ENCODE measurements at regions not wholly inside any gene's neighbourhood (a gene's known extent, or its start where the extent isn't known, plus 50 kb on each side); places are given as distances from the start of the nearest gene placed in this dataset.

DNA sequence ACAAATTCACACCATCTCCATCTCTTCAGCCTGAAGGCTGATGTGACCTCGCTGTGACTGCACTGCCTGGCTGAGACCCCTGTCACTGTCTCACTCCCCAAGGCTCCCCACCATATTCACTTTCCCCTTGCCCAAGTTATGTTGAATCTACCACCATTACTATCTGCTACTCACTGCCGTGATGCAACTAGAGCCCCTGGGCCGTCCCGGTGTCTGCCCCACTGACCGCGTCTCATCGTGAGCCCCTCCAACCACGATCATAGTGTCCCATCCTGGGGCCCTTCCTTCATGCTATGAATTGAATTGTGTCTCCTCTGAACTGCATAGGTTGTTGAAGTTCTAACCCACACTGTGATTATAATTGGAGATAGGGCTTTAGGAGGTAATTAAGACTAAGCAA, 71.9 kb upstream of the CHST15 start:
- no peak overlapping the region for H3K4me3 ChIP-seq (ENCODE audit: low read length)
- no peak for DNase-seq (ENCODE audit: low read depth)
- TF ChIP-seq, protein P1, sequence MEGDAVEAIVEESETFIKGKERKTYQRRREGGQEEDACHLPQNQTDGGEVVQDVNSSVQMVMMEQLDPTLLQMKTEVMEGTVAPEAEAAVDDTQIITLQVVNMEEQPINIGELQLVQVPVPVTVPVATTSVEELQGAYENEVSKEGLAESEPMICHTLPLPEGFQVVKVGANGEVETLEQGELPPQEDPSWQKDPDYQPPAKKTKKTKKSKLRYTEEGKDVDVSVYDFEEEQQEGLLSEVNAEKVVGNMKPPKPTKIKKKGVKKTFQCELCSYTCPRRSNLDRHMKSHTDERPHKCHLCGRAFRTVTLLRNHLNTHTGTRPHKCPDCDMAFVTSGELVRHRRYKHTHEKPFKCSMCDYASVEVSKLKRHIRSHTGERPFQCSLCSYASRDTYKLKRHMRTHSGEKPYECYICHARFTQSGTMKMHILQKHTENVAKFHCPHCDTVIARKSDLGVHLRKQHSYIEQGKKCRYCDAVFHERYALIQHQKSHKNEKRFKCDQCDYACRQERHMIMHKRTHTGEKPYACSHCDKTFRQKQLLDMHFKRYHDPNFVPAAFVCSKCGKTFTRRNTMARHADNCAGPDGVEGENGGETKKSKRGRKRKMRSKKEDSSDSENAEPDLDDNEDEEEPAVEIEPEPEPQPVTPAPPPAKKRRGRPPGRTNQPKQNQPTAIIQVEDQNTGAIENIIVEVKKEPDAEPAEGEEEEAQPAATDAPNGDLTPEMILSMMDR (conservative IDR thresholded peaks at IDR 0.05; ENCODE audit: low read depth, low read length), result no peak

DNA sequence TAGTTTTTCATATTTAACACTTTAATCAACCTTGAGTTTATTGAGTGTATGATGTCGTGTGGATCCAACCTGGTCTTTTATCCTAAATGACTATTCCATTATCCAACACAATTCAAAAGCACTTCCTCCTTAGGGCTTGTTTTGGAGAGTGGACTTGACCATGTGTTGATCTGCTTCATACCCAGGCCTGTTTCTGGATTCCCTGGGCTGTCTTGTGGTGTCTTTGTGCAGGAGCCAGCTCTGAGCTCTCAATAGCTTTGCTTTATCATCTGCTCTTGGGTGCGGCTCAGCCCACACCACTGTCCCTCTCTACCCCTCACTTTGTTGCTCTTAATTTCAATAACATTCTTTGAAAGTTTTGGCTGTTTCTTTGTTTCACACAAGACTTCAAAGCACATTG, 70.9 kb upstream of the CHST15 start:
- TF ChIP-seq, protein P1 (conservative IDR thresholded peaks at IDR 0.05; ENCODE audit: low read depth, low read length), result no peak

DNA sequence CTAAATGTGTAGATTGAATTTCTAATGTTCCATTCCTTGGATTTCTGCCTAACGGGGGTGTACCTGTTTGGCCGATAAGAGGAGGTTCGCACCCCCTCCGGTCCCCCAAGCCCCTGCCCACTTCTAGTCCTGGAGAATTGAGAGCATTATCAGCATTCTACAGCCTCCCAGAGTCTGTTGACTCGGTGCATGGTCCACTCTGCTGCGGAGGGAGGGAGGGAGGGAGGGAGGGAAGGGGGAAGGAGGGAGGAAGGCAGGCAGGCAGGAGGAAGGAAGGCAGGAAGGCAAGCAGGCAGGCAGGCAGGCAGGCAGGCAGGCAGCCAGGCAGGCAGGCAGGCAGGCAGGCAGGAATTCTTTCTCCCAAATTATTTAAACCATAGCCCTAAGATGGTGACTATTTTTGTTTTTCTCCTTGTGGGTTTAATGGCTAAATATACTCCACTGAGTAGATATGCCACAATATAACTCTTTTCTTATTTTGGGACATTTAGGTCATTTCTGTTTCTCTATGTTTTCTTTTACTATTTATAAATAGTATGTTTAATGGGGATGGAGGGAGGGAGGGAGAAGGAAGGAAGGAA, 69.5 kb upstream of the CHST15 start:
- DNase-seq (ENCODE audit: low read depth), result no peak
- H3K4me3 ChIP-seq (ENCODE audit: low read length), result no peak overlapping the region
- TF ChIP-seq, protein P1 (conservative IDR thresholded peaks at IDR 0.05; ENCODE audit: low read depth, low read length), result no peak

More for the DNA sequence above, 70.9 kb upstream of the CHST15 start:
- no peak for DNase-seq (ENCODE audit: low read depth)
- no peak overlapping the region for H3K4me3 ChIP-seq (ENCODE audit: low read length)

DNA sequence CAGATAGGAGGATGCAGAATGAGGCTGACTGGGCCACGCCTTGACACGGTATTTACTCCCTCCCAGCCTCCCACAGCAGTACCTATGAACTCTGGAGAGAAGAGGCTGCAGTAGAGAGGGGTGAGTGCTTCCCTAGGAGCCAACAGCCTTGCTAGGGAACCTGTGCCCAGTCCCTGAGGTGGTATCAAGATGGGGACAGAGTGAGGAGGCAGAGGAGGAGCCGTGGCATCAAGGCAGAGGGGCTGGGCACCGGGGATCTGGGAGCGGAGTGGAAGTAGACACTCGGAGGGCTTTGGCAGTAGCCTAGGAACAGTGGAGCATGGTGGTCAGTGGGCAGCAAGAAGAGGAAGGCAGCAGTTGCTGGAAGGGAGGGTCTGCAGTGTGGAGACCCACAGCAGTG, 68.7 kb upstream of the CHST15 start:
- TF ChIP-seq, protein P1 (conservative IDR thresholded peaks at IDR 0.05; ENCODE audit: low read depth, low read length), result no peak
- H3K4me3 ChIP-seq (ENCODE audit: low read length), result no peak overlapping the region
- no peak for DNase-seq (ENCODE audit: low read depth)

DNA sequence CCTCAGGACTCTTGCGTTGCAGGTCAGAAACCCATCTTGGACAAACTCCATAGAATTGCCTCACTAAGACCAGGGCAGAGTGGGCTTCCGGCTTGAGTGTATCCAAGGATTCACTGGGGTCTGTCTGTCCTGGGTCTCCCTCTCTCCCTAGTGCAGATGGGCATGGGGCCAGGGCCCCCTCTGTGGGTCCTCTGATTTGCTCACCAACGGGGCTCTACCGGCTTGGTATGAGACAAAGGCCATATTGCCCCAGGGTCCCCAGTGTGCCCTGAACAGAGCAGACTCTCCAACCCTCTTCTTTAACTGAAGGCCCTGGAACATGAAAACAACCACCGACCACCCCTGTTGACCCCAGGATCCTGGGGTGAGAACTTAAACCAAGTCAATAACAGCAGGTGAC, 68.2 kb upstream of the CHST15 start:
- no peak overlapping the region for H3K4me3 ChIP-seq (ENCODE audit: low read length)
- no peak for DNase-seq (ENCODE audit: low read depth)
- TF ChIP-seq, protein P1 (conservative IDR thresholded peaks at IDR 0.05; ENCODE audit: low read depth, low read length), result no peak

DNA sequence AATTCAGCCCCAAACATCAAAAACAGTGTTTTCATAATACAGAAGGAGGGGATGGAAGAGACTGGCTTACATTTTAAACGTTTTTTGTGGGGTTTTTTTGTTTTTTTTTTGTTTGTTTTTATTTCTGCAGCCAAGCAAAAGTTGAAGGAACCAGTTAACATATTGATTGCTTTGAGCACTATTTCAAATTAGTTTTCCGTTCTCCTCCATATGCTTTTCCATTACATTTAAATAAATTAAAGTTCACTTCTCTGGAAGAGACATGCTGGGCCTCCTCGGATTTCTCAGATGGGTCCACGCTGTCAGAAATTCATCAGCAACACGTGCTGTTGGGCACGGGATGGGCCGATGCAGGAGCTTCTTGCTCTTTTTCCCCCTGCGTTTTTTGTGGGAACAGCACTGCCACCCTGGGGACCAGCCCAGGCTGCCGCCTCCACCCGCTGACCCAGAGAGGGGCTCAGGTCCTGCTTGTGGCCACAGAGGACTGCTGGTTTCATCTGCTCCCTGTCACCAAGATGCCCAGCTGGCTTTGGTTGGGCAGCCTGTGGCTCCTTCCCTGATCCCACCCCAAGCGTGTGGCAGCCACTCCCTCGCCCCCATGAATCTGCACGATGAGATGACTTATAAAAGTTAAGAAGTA, 67.7 kb upstream of the CHST15 start:
- TF ChIP-seq, protein P1 (conservative IDR thresholded peaks at IDR 0.05; ENCODE audit: low read depth, low read length), result no peak
- H3K4me3 ChIP-seq (ENCODE audit: low read length), result no peak overlapping the region
- no peak for DNase-seq (ENCODE audit: low read depth)

DNA sequence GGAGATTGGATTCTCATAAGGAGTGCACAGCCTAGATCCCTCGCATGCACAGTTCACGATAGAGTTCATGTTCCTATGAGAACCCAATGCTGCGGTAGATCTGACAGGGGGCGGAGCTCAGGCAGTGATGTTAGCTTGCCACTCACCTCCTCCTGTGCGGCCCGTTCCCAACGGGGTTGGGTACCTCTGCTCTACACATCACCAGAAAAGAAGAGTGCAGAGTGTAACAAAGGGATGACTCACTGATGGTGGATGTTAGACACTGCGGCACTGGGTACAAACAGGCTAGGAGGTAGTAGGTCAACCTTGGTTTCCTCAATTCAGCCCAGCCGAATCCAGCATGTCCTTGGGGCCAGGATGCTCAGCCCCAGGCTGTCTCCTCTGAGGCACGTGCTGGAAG, 66.8 kb upstream of the CHST15 start:
- DNase-seq (ENCODE audit: low read depth), result no peak

More for the DNA sequence above, 66.8 kb upstream of the CHST15 start:
- no peak overlapping the region for H3K4me3 ChIP-seq (ENCODE audit: low read length)
- TF ChIP-seq, protein P1 (conservative IDR thresholded peaks at IDR 0.05; ENCODE audit: low read depth, low read length), result no peak

Data from retinal pigment epithelial cell (primary cell).